ENCODE measurements at regions not wholly inside any gene's neighbourhood (a gene's known extent, or its start where the extent isn't known, plus 50 kb on each side); places are given as distances from the start of the nearest gene placed in this dataset.

GRCh38 chr15:98138910-98139309 is 178.4 kb downstream of the ARRDC4 start:
- Histone ChIP-seq H3K4me2 (ENCODE audit: insufficient read depth, low read length) (no peak overlapping the region), H4K20me1 (replicated peaks; ENCODE audit: control insufficient read depth, extremely low read depth, insufficient read depth, low read length) (no peaks in the 10 kb centered on the region), H3K9me3 (replicated peaks; ENCODE audit: control insufficient read depth, insufficient read depth, low read length) (no peaks in the 10 kb centered on the region), H3K27ac (ENCODE audit: insufficient read depth, low read depth, low read length) (no peak overlapping the region), H3K27me3 (ENCODE audit: control insufficient read depth in 2 of 2, insufficient read depth in 2 of 2, low read length in 2 of 2) (no peaks in the 10 kb centered on the region), H3K4me3 (replicated peaks in 1 of 3; ENCODE audit: insufficient read depth in 1 of 3, low read depth in 1 of 3, low read length in 3 of 3) (no peak overlapping the region), H3K36me3 (ENCODE audit: control insufficient read depth in 2 of 2, extremely low read depth in 1 of 2, insufficient read depth in 2 of 2, low read length in 2 of 2) (no peaks in the 10 kb centered on the region), H3K4me1 (ENCODE audit: control insufficient read depth, extremely low read depth, insufficient read depth, low read length) (no peaks in the 10 kb centered on the region), H3K79me2 (ENCODE audit: control insufficient read depth, insufficient read depth, low read length) (no peaks in the 10 kb centered on the region), H3K9ac (replicated peaks; ENCODE audit: extremely low read depth, insufficient read depth, low read length) (no peak overlapping the region), H3K9me1 (replicated peaks; ENCODE audit: control insufficient read depth, extremely low read depth, insufficient read depth, low read length) (no peaks in the 10 kb centered on the region), H2AFZ (ENCODE audit: low read depth, low read length) (no peak overlapping the region)
- dilution Hi-C loops (cut with MboI; ENCODE audit: extremely low pct_ligation_motif_present, low sequenced_read_pairs): no loop called here
- no peak for DNase-seq (ENCODE audit: low read depth, low spot score)
- CTCF ChIA-PET: no interaction called here
- TF ChIP-seq EZH2 (IDR thresholded peaks at IDR 0.05; ENCODE audit: borderline replicate concordance, low read depth, low read length, severe bottlenecking) (no peak), MYC (IDR thresholded peaks at IDR 0.05; ENCODE audit: low read depth, low read length) (no peak), GATA2 (IDR thresholded peaks at IDR 0.05; ENCODE audit: insufficient read depth, insufficient read length, low read depth, low read length) (no peak), CTCF (IDR thresholded peaks at IDR 0.05; ENCODE audit: extremely low read depth in 1 of 2, insufficient read depth in 1 of 2, low read depth in 1 of 2, low read length in 2 of 2) (no peak), POLR2AphosphoS5 (IDR thresholded peaks at IDR 0.05; ENCODE audit: insufficient read depth, low read depth, low read length) (no peak), POLR2A (IDR thresholded peaks at IDR 0.05; ENCODE audit: low read depth, low read length) (no peak), MAX (IDR thresholded peaks at IDR 0.05; ENCODE audit: insufficient read depth, insufficient read length) (no peak), JUN (IDR thresholded peaks at IDR 0.05; ENCODE audit: borderline replicate concordance, insufficient read depth, insufficient read length, low read depth) (no peak), FOS (IDR thresholded peaks at IDR 0.05; ENCODE audit: borderline replicate concordance, insufficient read depth, low read length) (no peak)
- BruUV-seq (replicated peaks): no TSS peak
- POLR2A ChIA-PET: no interaction called here
- FAIRE-seq: no peak
- intact Hi-C loops (cut with micrococcal nuclease): no loop called here
